LNCaP clone FGC (cell line): ENCODE measurements at regions not wholly inside any gene's neighbourhood (a gene's known extent, or its start where the extent isn't known, plus 50 kb on each side); places are given as distances from the start of the nearest gene placed in this dataset.

ENCODE experiments used
- DNase-seq: peaks from one replicate; pipeline ENCODE4 v3.0.0-alpha.2; 2011; ENCODE audit warnings: low read depth
- H3K4me3 ChIP-seq: 2 replicates; pipeline ENCODE4 v1.5.1; 2011; ENCODE audit warnings: mild to moderate bottlenecking, low read depth, low read length, control low read depth
- CTCF ChIP-seq: IDR thresholded peaks from 2 replicates; pipeline ENCODE4 v1.5.1; 2012; ENCODE audit warnings: mild to moderate bottlenecking; ENCODE audit not compliant: control insufficient read depth, insufficient read depth; ENCODE audit errors: extremely low read depth

GRCh38 chr2:134150760-134151159 lies 103.1 kb upstream of the MGAT5 start:
- TF ChIP-seq CTCF, result no peak
- DNase-seq, result no peak
- no peak overlapping the region for H3K4me3 ChIP-seq

DNA sequence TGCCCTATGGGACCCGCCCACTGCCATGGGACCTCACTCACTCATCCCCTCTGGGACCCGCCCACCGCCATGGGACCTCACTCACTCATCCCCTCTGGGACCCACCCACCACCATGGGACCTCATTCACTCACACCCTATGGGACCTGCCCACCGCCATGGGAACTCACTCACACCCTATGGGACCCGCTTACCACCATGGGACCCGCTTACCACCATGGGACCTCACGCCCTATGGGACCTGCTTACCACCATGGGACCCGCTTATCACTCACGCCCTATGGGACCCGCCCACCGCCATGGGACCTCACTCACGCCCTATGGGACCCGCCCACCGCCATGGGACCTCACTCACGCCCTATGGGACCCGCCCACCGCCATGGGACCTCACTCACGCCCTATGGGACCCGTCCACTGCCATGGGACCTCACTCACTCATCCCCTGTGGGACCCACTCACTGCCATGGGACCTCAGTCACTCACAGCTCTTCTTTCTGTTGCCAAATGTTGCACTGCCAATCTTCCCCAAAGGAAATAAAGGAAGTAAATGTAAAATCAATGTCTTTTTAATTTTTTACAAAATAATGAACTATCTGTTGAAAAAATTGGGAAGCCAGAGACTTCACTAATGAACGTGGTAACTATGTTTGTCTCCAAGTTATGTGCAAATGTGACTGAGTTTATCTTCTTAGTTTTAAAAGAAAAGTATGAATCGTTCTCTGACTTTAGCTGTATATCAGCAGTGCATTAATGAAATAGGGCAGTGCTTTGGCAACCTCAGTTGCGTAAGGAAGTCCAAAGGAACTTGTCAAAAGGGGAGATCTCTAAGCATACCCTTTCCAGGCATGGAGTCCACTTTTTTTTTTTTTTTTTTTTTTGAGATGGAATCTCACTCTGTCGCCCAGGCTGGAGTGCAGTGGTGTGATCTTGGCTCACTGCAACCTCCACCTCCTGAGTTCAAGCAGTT lies 101.5 kb upstream of the MGAT5 start:
- H3K4me3 ChIP-seq, result no peak overlapping the region
- no peak for TF ChIP-seq CTCF
- DNase-seq, result no peak

DNA sequence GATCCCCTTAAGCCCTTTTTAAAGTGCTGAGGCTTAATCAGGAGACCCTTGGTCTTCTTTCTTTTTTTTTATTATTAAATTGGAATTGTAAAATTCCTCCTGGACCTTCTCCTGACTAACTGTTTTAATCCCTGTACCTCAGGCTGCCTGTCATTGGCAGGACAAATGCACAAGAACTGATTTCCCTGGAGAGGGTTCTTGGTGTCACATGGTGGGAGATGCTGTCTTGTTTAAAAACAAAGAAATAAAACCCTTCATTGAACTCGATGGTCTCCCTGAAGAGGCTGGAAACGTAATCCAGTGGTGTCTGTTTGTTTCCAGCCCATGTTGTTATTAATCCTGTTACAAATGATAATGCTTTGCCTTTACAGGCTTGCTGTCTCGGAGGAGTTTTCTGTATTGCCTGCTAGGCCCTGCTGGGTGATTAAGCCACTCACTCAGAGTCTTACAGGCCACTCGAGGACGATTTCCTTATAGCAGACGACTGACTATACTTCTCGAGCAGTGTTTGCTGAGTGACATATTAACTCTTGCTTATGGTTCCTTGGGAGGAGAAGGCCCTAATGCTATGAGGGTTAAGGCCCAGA lies 100.5 kb upstream of the MGAT5 start:
- TF ChIP-seq CTCF, result no peak
- no peak for DNase-seq
- no peak overlapping the region for H3K4me3 ChIP-seq

GRCh38 chr2:134154246-134154645 lies 99.6 kb upstream of the MGAT5 start:
- no peak overlapping the region for H3K4me3 ChIP-seq
- TF ChIP-seq CTCF, result no peak
- no peak for DNase-seq

DNA sequence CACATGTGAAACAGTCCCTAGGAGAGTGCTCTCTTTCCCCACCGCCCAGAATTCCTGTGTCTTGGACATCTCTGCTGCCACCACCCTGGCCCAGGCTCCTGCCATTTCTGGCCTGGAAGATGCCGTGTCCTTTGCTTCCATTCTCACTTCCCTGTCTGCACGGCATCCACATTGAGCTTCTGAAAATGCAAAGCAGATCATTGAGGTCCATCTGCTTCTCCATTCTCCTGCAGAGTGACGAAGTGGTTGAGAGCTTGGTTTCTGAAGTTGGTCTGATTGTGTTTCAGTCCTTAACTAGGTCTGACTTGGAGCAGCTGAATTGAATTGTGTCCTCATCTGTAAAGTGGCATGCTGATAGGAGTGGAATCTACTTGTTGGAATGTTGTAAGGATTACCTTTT lies 98.7 kb upstream of the MGAT5 start:
- H3K4me3 ChIP-seq, result no peak overlapping the region
- DNase-seq, result no peak
- no peak for TF ChIP-seq CTCF

- no peak for DNase-seq
- TF ChIP-seq CTCF, result no peak
- H3K4me3 ChIP-seq, result no peak overlapping the region
Measured at GRCh38 chr2:134158295-134158694, 95.6 kb upstream of the MGAT5 start.
